PC-9 (cell line): ENCODE measurements at regions not wholly inside any gene's neighbourhood (a gene's known extent, or its start where the extent isn't known, plus 50 kb on each side); places are given as distances from the start of the nearest gene placed in this dataset.

ENCODE experiments used
- BruUV-seq: library from RNA; stranded (reverse); fragments of 400-500 nt; replicated peaks from 2 replicates; lab custom pipeline; 2021; lab: Mats Ljungman, UMichigan
- CTCF ChIA-PET: fragments of 300-600 bp; sonication (Branson Sonifier 250); formaldehyde crosslinking; loops from one replicate; lab custom pipeline; 2022; ENCODE audit warnings: antibody characterized with exemption; lab: Charles Lee
- POLR2A ChIA-PET: fragments of 300-600 bp; sonication (Branson Sonifier 250); formaldehyde crosslinking; loops from one replicate; lab custom pipeline; 2022; ENCODE audit warnings: antibody characterized with exemption; ENCODE audit not compliant: unreplicated experiment; lab: Charles Lee
- DNase-seq, 2 experiments: peaks; one replicate each; pipeline versions ENCODE4 v3.0.0 to v3.0.0-alpha.2; 2015 to 2022; ENCODE audit warnings: mixed read lengths in 1 of 2
- H2AFZ ChIP-seq: fragments of 200-600 bp; sonication (generic); 2 replicates; pipeline ENCODE4 v1.8.1; 2017; ENCODE audit warnings: antibody characterized with exemption
- H3F3A ChIP-seq: fragments of 200-600 bp; sonication (generic); 2 replicates; pipeline ENCODE4 v1.8.1; 2017; ENCODE audit warnings: antibody characterized with exemption, mild to moderate bottlenecking, low read depth; ENCODE audit not compliant: insufficient read depth
- H3K27ac ChIP-seq: fragments of 200-600 bp; sonication (generic); 2 replicates; pipeline ENCODE4 v1.6.1; 2016; ENCODE audit warnings: mixed run types
- H3K27me3 ChIP-seq: fragments of 200-600 bp; sonication (generic); 2 replicates; pipeline ENCODE4 v1.6.1; 2016; ENCODE audit warnings: low read depth, mixed run types; ENCODE audit not compliant: insufficient read depth
- H3K36me3 ChIP-seq: fragments of 200-600 bp; sonication (generic); 2 replicates; pipeline ENCODE4 v1.6.1; 2016; ENCODE audit warnings: low read depth, mixed run types
- H3K4me1 ChIP-seq: fragments of 200-600 bp; sonication (generic); replicated peaks from 2 replicates; pipeline ENCODE4 v1.6.1; 2016; ENCODE audit warnings: mixed run types; ENCODE audit not compliant: insufficient read depth
- H3K4me2 ChIP-seq: fragments of 200-600 bp; sonication (generic); 2 replicates; pipeline ENCODE4 v1.6.1; 2017; ENCODE audit warnings: mixed run types
- H3K4me3 ChIP-seq: fragments of 200-600 bp; sonication (generic); 2 replicates; pipeline ENCODE4 v1.6.1; 2016; ENCODE audit warnings: mixed run types
- H3K79me2 ChIP-seq: fragments of 200-600 bp; sonication (generic); 2 replicates; pipeline ENCODE4 v1.6.1; 2017; ENCODE audit warnings: low read depth, mixed run types
- H3K9me2 ChIP-seq: fragments of 200-600 bp; sonication (generic); 2 replicates; pipeline ENCODE4 v1.8.1; 2017; ENCODE audit warnings: mild to moderate bottlenecking; ENCODE audit not compliant: insufficient read depth
- H3K9me3 ChIP-seq: fragments of 200-600 bp; sonication (generic); 2 replicates; pipeline ENCODE4 v1.8.1; 2016; ENCODE audit warnings: low read depth; ENCODE audit not compliant: insufficient read depth
- H4K20me1 ChIP-seq: fragments of 200-600 bp; sonication (generic); 2 replicates; pipeline ENCODE4 v1.8.1; 2017; ENCODE audit not compliant: insufficient read depth
- CTCF ChIP-seq: fragments of 200-600 bp; sonication (generic); conservative IDR thresholded peaks from 2 replicates; pipeline ENCODE4 v1.6.1; 2017; ENCODE audit warnings: mixed run types, antibody characterized with exemption, mild to moderate bottlenecking, moderate library complexity
- EZH2 ChIP-seq: fragments of 200-600 bp; sonication (generic); IDR thresholded peaks from 2 replicates; pipeline ENCODE4 v1.8.0; 2017; ENCODE audit warnings: antibody characterized with exemption, low read depth
- intact Hi-C: fragments of 100-400 bp; cut with micrococcal nuclease; formaldehyde crosslinking; loops from one replicate; pipeline ENCODE4 v1.10.0; 2022; ENCODE audit not compliant: unreplicated experiment

- Histone ChIP-seq H3K4me2 (no peak overlapping the region), H3K36me3 (no peaks in the 10 kb centered on the region), H3K79me2 (no peaks in the 10 kb centered on the region), H3K27me3 (no peaks in the 10 kb centered on the region), H3K27ac (no peak overlapping the region), H3K9me3 (no peaks in the 10 kb centered on the region), H3K4me1 (no peaks in the 10 kb centered on the region), H3K4me3 (no peak overlapping the region), H3F3A (no peaks in the 10 kb centered on the region), H3K9me2 (peaks cover 3% of the 10 kb centered on the region; the same call in 1 of the 2 replicates), H4K20me1 (no peaks in the 10 kb centered on the region), H2AFZ (no peak overlapping the region)
- BruUV-seq, result no TSS peak
- POLR2A ChIA-PET, result no interaction called here
- DNase-seq, result no peak
- CTCF ChIA-PET, result no interaction called here
- intact Hi-C loops, result no loop called here
- TF ChIP-seq CTCF (no peak), EZH2 (no peak)
Observed at GRCh38 chr1:214833178-214833756, 230.3 kb downstream of the CENPF start.

DNA sequence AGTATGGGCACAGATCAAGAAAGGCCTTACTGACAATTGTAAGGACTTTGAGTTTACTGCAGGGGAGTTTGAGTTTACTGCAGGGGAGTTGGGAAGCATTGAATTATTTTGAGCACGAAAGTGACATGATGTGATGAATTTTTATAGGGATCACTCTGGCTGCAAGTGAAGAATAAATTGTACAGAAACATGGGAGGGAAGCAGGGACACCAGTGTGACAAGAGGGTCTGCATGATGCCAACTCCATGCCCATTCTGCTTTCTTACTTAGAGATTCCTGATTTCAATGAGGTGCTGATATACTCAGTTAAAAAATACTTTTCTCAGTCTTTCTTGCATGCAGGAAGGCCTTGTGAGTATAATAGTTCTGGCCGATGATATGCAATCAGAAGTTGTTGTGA is 234.4 kb downstream of the CENPF start:
- CTCF ChIA-PET, result no interaction called here
- POLR2A ChIA-PET, result no interaction called here
- H2AFZ ChIP-seq, result no peak overlapping the region
- H3K4me1 ChIP-seq, result no peaks in the 10 kb centered on the region
- H3K27me3 ChIP-seq, result no peaks in the 10 kb centered on the region
- H3K9me3 ChIP-seq, result no peaks in the 10 kb centered on the region
- no TSS peak for BruUV-seq
- TF ChIP-seq EZH2, result no peak
- no peak for TF ChIP-seq CTCF
- H3K4me3 ChIP-seq, result no peak overlapping the region
- intact Hi-C loops, result no loop called here
- no peaks in the 10 kb centered on the region for H3K79me2 ChIP-seq
- H3F3A ChIP-seq, result no peaks in the 10 kb centered on the region
- H3K36me3 ChIP-seq, result no peaks in the 10 kb centered on the region
- no peaks in the 10 kb centered on the region for H3K9me2 ChIP-seq
- H3K4me2 ChIP-seq, result no peak overlapping the region
- no peaks in the 10 kb centered on the region for H4K20me1 ChIP-seq
- H3K27ac ChIP-seq, result no peak overlapping the region
- no peak for DNase-seq

DNA sequence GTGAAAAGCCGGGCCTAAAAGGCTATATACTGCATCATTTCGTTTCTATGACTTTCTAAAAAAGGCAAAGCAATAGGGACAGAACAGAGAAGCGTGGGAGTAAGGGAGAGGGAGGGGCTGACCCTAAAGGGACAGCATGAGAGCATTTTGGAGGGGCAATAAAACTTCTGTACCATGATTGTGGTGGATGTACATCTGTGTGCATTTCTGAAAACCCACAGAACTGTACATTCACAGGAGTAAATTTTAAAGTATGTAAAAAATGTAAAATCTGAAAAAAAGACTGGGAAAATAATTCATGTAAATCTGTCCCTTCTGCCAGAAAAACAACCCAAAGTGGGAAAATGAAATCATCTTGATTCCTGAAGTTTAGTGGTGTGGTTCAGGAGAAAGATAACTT is 235.4 kb downstream of the CENPF start:
- TF ChIP-seq EZH2 (no peak), CTCF (no peak)
- Histone ChIP-seq H2AFZ (no peak overlapping the region), H3K36me3 (no peaks in the 10 kb centered on the region), H3K9me2 (no peaks in the 10 kb centered on the region), H3K4me3 (no peak overlapping the region), H3K27me3 (no peaks in the 10 kb centered on the region), H3K4me2 (no peak overlapping the region), H3K27ac (no peak overlapping the region), H4K20me1 (no peaks in the 10 kb centered on the region), H3K9me3 (no peaks in the 10 kb centered on the region), H3K4me1 (no peaks in the 10 kb centered on the region), H3K79me2 (no peaks in the 10 kb centered on the region), H3F3A (no peaks in the 10 kb centered on the region)
- ChIA-PET CTCF (no interaction called here), POLR2A (no interaction called here)
- no TSS peak for BruUV-seq
- intact Hi-C loops, result no loop called here
- DNase-seq, result no peak
